Endothelial cell of umbilical vein (primary cell): ENCODE measurements at regions not wholly inside any gene's neighbourhood (a gene's known extent, or its start where the extent isn't known, plus 50 kb on each side); places are given as distances from the start of the nearest gene placed in this dataset.

ENCODE experiments used
- BruUV-seq: library from RNA; stranded (reverse); fragments of 400-500 nt; replicated peaks from 2 replicates; lab custom pipeline; 2021; lab: Mats Ljungman, UMichigan
- CTCF ChIA-PET: fragments of 300-600, 350-600 bp; sonication (Branson Sonifier 250); formaldehyde crosslinking; loops from one replicate; lab custom pipeline; 2021; ENCODE audit warnings: antibody characterized with exemption, inconsistent platforms; lab: Charles Lee
- POLR2A ChIA-PET: fragments of 300-600, 350-600 bp; sonication (Branson Sonifier 250); formaldehyde crosslinking; loops from one replicate; lab custom pipeline; 2021; ENCODE audit warnings: antibody characterized with exemption, inconsistent platforms; lab: Charles Lee
- DNase-seq: peaks from one replicate; pipeline ENCODE4 v3.0.0-alpha.2; 2011; ENCODE audit warnings: low read depth, low spot score
- FAIRE-seq: peaks from 2 replicates; lab custom pipeline; 2011; peaks lifted over from hg19 to GRCh38; lab: Jason Lieb, UNC
- H2AFZ ChIP-seq: 2 replicates; pipeline ENCODE4 v1.6.0; 2012; ENCODE audit warnings: low read depth, low read length, control low read depth, inconsistent platforms
- H3K27ac ChIP-seq: 2 replicates; pipeline ENCODE4 v1.5.1; 2011; ENCODE audit warnings: low read depth, mild to moderate bottlenecking, control low read depth, low read length, moderate library complexity; ENCODE audit not compliant: insufficient read depth
- H3K27me3 ChIP-seq, 2 experiments: 2 replicates each; pipeline versions ENCODE4 v1.6.0 to v1.6.1; 2011; ENCODE audit warnings: low read length in 2 of 2, mixed read lengths in 1 of 2; ENCODE audit not compliant: control insufficient read depth in 2 of 2, insufficient read depth in 2 of 2
- H3K36me3 ChIP-seq, 2 experiments: 2 replicates in 1 of 2; 3 replicates in 1 of 2; pipeline ENCODE4 v1.5.1; 2011; ENCODE audit warnings: low read length in 2 of 2, mild to moderate bottlenecking in 1 of 2, moderate library complexity in 1 of 2; ENCODE audit not compliant: control insufficient read depth in 2 of 2, insufficient read depth in 2 of 2; ENCODE audit errors: extremely low read depth in 1 of 2
- H3K4me1 ChIP-seq: 3 replicates; pipeline ENCODE4 v1.5.1; 2011; ENCODE audit warnings: mild to moderate bottlenecking, low read length; ENCODE audit not compliant: control insufficient read depth, insufficient read depth; ENCODE audit errors: extremely low read depth
- H3K4me2 ChIP-seq: 2 replicates; pipeline ENCODE4 v1.6.1; 2011; ENCODE audit warnings: low read length, control low read depth, mixed read lengths; ENCODE audit not compliant: insufficient read depth
- H3K4me3 ChIP-seq, 3 experiments: fragments of 200-600 bp in 1 of 3; sonication (generic), shearing (Covaris generic) in 1 of 3; replicated peaks in 1 of 3; 2 replicates each; pipeline ENCODE4 v1.5.1; 2011 to 2016; ENCODE audit warnings: control low read depth in 3 of 3, low read length in 3 of 3, mild to moderate bottlenecking in 2 of 3, inconsistent platforms in 1 of 3, low read depth in 1 of 3, moderate library complexity in 1 of 3; ENCODE audit not compliant: insufficient read depth in 1 of 3
- H3K79me2 ChIP-seq: 2 replicates; pipeline ENCODE4 v1.6.0; 2012; ENCODE audit warnings: low read length, inconsistent platforms; ENCODE audit not compliant: control insufficient read depth, insufficient read depth
- H3K9ac ChIP-seq: replicated peaks from 2 replicates; pipeline ENCODE3; 2011; ENCODE audit warnings: low read length, control low read depth; ENCODE audit not compliant: insufficient read depth; ENCODE audit errors: extremely low read depth
- H3K9me1 ChIP-seq: replicated peaks from 3 replicates; pipeline ENCODE4 v1.6.0; 2011; ENCODE audit warnings: mild to moderate bottlenecking, low read length; ENCODE audit not compliant: control insufficient read depth, insufficient read depth; ENCODE audit errors: extremely low read depth
- H3K9me3 ChIP-seq: replicated peaks from 2 replicates; pipeline ENCODE4 v1.5.1; 2012; ENCODE audit warnings: low read length, inconsistent platforms; ENCODE audit not compliant: control insufficient read depth, insufficient read depth
- H4K20me1 ChIP-seq: replicated peaks from 2 replicates; pipeline ENCODE3; 2011; ENCODE audit warnings: mild to moderate bottlenecking, low read length; ENCODE audit not compliant: control insufficient read depth, insufficient read depth; ENCODE audit errors: extremely low read depth
- CTCF ChIP-seq, 2 donors: IDR thresholded peaks; 1 replicate in 1 of 2; 2 replicates in 1 of 2; pipeline ENCODE4 v1.5.1; 2011; ENCODE audit warnings: low read length in 2 of 2, mild to moderate bottlenecking in 2 of 2, moderate library complexity in 2 of 2, control low read depth in 1 of 2, inconsistent platforms in 1 of 2, low read depth in 1 of 2; ENCODE audit not compliant: insufficient read depth in 1 of 2; ENCODE audit errors: extremely low read depth in 1 of 2
- EZH2 ChIP-seq: IDR thresholded peaks from 2 replicates; pipeline ENCODE4 v1.6.1; 2012; ENCODE audit warnings: borderline replicate concordance, low read depth, mild to moderate bottlenecking, moderate library complexity, low read length, inconsistent platforms; ENCODE audit not compliant: severe bottlenecking
- FOS ChIP-seq: IDR thresholded peaks from 2 replicates; pipeline ENCODE4 v1.6.1; 2011; ENCODE audit warnings: mild to moderate bottlenecking, low read length, moderate library complexity, borderline replicate concordance; ENCODE audit not compliant: insufficient read depth
- GATA2 ChIP-seq: IDR thresholded peaks from 2 replicates; pipeline ENCODE4 v1.7.0; 2011; ENCODE audit warnings: low read depth, mild to moderate bottlenecking, moderate library complexity, mixed read lengths, low read length; ENCODE audit not compliant: insufficient read length, insufficient read depth
- JUN ChIP-seq: IDR thresholded peaks from 2 replicates; pipeline ENCODE4 v1.6.1; 2011; ENCODE audit warnings: borderline replicate concordance, low read depth; ENCODE audit not compliant: insufficient read length, insufficient read depth
- MAX ChIP-seq: IDR thresholded peaks from 2 replicates; pipeline ENCODE4 v1.6.1; 2011; ENCODE audit not compliant: insufficient read depth, insufficient read length
- MYC ChIP-seq: IDR thresholded peaks from one replicate; pipeline ENCODE4 v1.6.1; 2011; ENCODE audit warnings: mild to moderate bottlenecking, low read depth, low read length
- POLR2A ChIP-seq: IDR thresholded peaks from 2 replicates; pipeline ENCODE4 v1.6.1; 2012; ENCODE audit warnings: low read depth, mild to moderate bottlenecking, control low read depth, low read length
- POLR2AphosphoS5 ChIP-seq: IDR thresholded peaks from 2 replicates; pipeline ENCODE4 v1.6.1; 2012; ENCODE audit warnings: low read depth, mild to moderate bottlenecking, control low read depth, low read length, moderate library complexity; ENCODE audit not compliant: insufficient read depth
- dilution Hi-C: fragments of 300-500 bp; cut with MboI; formaldehyde crosslinking; loops from one replicate; pipeline ENCODE4 v1.15.0; 2019; ENCODE audit warnings: low sequenced_read_pairs; ENCODE audit not compliant: extremely low pct_ligation_motif_present
- intact Hi-C: fragments of 100-400 bp; cut with micrococcal nuclease; formaldehyde crosslinking; loops from one replicate; pipeline ENCODE4 v1.10.0; 2022

DNA sequence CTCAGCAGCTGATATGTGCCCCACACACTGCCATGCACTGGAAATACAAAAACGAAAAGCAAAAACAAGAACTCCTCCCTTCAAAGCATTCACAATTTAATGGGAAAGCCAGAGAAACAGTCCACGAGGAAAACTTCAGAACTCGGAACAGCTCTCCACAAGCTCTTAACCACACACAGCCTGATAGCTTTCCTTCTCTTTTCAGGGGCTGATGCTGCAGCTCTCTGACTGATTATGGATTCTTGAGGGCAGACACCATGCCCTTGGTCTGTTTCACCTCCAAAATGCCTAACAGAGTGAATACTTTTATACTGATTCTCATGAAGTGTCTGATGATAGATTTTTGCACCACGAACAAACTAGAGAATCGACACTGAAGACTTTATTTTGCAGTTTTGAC is 282.1 kb downstream of the CD83 start:
- CTCF ChIA-PET: no interaction called here
- Histone ChIP-seq H3K4me3 (no peak overlapping the region), H3K27me3 (no peaks in the 10 kb centered on the region), H4K20me1 (no peaks in the 10 kb centered on the region), H3K4me2 (no peak overlapping the region), H3K9ac (no peak overlapping the region), H3K27ac (no peak overlapping the region), H3K9me1 (no peaks in the 10 kb centered on the region), H3K79me2 (no peaks in the 10 kb centered on the region), H3K9me3 (peaks cover 8% of the 10 kb centered on the region), H3K4me1 (no peaks in the 10 kb centered on the region), H3K36me3 (no peaks in the 10 kb centered on the region), H2AFZ (no peak overlapping the region)
- no peak for FAIRE-seq
- dilution Hi-C loops: no loop called here
- intact Hi-C loops: no loop called here
- no peak for TF ChIP-seq MAX
- TF ChIP-seq MYC: no peak
- TF ChIP-seq GATA2: no peak
- TF ChIP-seq FOS: no peak
- TF ChIP-seq CTCF (IDR thresholded peaks at IDR 0.05; ENCODE audit: extremely low read depth in 1 of 2, insufficient read depth in 1 of 2, low read depth in 1 of 2, low read length in 2 of 2): no peak
- no peak for TF ChIP-seq POLR2AphosphoS5
- no peak for TF ChIP-seq JUN
- TF ChIP-seq EZH2: no peak
- TF ChIP-seq POLR2A: no peak
- POLR2A ChIA-PET: no interaction called here
- no TSS peak for BruUV-seq
- no peak for DNase-seq
